ENCODE measurements at regions not wholly inside any gene's neighbourhood (a gene's known extent, or its start where the extent isn't known, plus 50 kb on each side); places are given as distances from the start of the nearest gene placed in this dataset.

DNA sequence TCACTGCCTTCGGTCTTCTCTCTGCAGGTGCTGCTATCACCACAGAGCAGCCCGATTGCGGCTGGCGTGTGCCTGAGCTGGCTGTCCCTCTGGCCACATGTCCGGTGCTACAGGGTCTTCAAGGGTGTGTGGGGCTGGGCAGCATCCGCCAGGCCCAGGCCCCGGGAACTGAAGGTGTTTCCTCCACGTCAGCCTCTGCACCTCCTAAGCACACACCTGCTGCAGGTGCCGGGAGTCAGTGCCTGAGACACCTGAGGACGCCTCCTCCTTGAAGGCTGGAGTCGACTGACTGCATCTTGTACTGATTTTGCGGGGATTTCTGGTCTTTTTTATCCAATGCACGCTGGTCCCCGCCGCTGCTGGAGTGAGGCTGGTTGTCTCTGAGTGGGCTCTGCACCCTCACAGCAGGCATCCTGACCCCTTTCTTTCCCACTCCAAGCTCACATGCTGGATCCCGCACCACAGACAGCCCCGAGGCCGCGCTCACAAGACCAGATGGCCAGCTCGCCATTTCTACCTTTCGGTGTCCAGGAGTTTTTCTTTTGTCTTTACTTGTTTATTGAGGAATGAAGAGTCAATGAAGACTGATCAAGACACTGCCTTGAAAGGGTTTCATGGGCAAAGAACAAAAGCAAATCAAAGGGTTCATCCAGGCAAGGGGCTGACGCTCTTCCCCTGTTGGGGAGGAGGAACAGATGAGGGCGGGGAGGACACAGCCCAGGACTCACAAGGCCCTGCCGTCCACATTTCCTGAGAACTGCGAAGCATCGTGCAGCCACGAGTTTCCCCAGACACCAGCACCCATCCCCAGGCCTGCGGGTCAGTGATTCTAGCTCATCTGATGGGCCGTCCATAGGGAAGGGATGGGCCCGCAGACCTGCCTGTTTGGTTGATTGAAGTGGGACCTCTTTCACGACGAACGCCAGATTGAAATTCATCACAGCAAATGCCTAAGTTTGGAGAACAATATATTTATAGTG is 203.8 kb upstream of the SOX1 start:
- no peak overlapping the region for H3K9ac ChIP-seq (ENCODE audit: low read length)
- peaks cover 10% of the 10 kb centered on the region for H3K4me1 ChIP-seq (ENCODE audit: control insufficient read depth, insufficient read depth, low read length)
- H3K27me3 ChIP-seq (ENCODE audit: control insufficient read depth, insufficient read depth, low read length): peaks cover 4% of the 10 kb centered on the region; the same call in 1 of the 2 replicates
- H3K4me3 ChIP-seq (ENCODE audit: low read depth, low read length): no peak overlapping the region
- H3K9me3 ChIP-seq (ENCODE audit: control insufficient read depth, insufficient read depth, low read depth, low read length): peaks cover 4% of the 10 kb centered on the region; the same call in 1 of the 2 replicates
- H3K36me3 ChIP-seq (ENCODE audit: control insufficient read depth, insufficient read depth, low read length): no peaks in the 10 kb centered on the region
- no peak overlapping the region for H3K27ac ChIP-seq (ENCODE audit: low read depth, low read length)

DNA sequence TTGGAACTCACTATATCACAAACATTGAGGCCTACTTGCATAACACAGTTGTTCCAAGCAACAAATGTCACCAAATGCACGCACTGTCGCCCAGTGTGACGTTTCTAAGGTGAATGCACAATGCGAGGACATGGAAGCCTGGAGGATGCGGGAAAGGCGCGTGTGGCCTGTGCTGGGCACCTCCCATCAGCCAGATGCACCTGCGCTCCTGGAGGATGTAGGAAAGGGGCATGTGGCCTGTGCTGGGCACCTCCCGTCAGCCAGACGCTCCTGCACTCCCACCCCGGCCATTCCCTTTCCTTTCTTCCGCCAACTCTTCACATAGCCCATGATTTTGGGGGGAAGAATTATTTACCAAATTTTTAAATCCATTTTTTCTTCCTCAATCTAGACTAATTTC is 202.4 kb upstream of the SOX1 start:
- Histone ChIP-seq H3K4me3 (ENCODE audit: low read depth, low read length) (no peak overlapping the region), H3K27ac (ENCODE audit: low read depth, low read length) (no peak overlapping the region), H3K36me3 (ENCODE audit: control insufficient read depth, insufficient read depth, low read length) (no peaks in the 10 kb centered on the region), H3K9ac (ENCODE audit: low read length) (no peak overlapping the region), H3K27me3 (ENCODE audit: control insufficient read depth, insufficient read depth, low read length) (peaks cover 8% of the 10 kb centered on the region; the same call in 1 of the 2 replicates), H3K9me3 (ENCODE audit: control insufficient read depth, insufficient read depth, low read depth, low read length) (peaks cover 4% of the 10 kb centered on the region; the same call in 1 of the 2 replicates), H3K4me1 (ENCODE audit: control insufficient read depth, insufficient read depth, low read length) (peaks cover 4% of the 10 kb centered on the region)

DNA sequence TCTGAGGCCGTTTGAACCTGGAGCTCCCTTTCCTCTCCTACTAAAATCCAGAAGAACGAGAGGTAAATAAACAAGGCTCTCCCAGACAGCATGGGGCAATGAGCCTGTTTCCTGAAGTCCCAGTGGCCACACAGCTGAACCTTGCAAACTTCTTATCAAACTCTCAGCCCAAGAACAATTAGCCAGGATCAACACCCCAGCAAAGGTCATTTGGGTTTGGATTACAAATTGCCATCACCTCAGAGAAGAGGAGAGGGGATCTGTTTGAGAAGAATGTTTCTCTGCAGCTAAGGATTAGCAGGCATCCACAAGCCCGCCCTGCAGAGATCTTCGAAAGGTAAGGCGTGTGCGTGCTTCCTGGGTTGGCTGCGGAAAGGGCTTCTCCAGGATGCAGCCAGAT is 201.9 kb upstream of the SOX1 start:
- no peak overlapping the region for H3K9ac ChIP-seq (ENCODE audit: low read length)
- no peaks in the 10 kb centered on the region for H3K4me1 ChIP-seq (ENCODE audit: control insufficient read depth, insufficient read depth, low read length)
- no peak overlapping the region for H3K4me3 ChIP-seq (ENCODE audit: low read depth, low read length)
- peaks cover 8% of the 10 kb centered on the region; the same call in 1 of the 2 replicates for H3K27me3 ChIP-seq (ENCODE audit: control insufficient read depth, insufficient read depth, low read length)
- H3K9me3 ChIP-seq (ENCODE audit: control insufficient read depth, insufficient read depth, low read depth, low read length): peaks cover 4% of the 10 kb centered on the region; the same call in 1 of the 2 replicates
- H3K27ac ChIP-seq (ENCODE audit: low read depth, low read length): no peak overlapping the region
- H3K36me3 ChIP-seq (ENCODE audit: control insufficient read depth, insufficient read depth, low read length): no peaks in the 10 kb centered on the region

DNA sequence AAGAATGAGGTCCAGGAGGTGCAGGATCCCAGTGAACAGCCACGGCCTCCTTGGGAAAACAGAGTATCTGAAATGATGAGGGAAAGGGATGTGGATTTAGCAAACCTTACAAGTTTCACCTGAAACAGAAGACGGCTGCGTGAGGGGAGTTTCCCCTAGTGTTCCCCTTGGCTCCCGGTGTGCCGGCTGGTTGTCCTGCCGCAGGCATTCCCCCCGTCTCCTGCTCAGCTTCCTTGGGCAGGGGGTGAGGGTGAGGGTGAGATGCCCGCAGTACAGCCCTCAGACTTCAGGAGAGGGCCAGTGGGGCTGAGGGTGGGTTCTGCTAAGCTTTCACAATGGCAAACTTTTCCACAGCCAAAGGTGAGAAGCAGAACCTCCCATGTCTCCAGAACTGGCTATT is 201.1 kb upstream of the SOX1 start:
- H3K9ac ChIP-seq (ENCODE audit: low read length): no peak overlapping the region
- H3K36me3 ChIP-seq (ENCODE audit: control insufficient read depth, insufficient read depth, low read length): no peaks in the 10 kb centered on the region
- H3K27me3 ChIP-seq (ENCODE audit: control insufficient read depth, insufficient read depth, low read length): peaks cover 8% of the 10 kb centered on the region; the same call in 1 of the 2 replicates
- H3K4me1 ChIP-seq (ENCODE audit: control insufficient read depth, insufficient read depth, low read length): no peaks in the 10 kb centered on the region
- no peak overlapping the region for H3K4me3 ChIP-seq (ENCODE audit: low read depth, low read length)
- no peak overlapping the region for H3K27ac ChIP-seq (ENCODE audit: low read depth, low read length)
- peaks cover 4% of the 10 kb centered on the region; the same call in 1 of the 2 replicates for H3K9me3 ChIP-seq (ENCODE audit: control insufficient read depth, insufficient read depth, low read depth, low read length)

DNA sequence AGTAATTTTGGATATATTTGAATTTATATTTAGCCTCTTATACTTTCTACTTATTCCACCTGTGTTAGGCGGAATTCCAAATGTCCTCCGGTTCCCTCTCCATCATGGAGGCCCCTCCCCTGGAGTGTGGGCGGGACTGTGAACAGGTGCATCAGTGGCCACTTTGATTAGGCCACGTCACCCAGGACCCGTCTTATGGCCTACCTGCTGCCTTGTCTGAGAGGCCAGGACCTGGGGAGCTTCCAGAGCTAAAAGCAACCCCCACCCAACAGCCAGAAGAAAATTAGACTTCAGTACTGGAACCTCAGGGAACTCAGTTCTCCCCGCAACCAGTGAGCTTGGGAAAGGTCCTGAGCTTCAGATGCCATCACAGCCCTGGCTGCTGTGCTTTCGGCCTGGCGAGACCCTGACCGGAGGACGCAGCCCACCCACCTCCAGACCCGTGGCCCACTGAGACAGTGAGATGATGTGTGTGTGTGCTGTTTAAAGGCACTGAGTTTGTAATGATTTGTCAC is 200.2 kb upstream of the SOX1 start:
- peaks cover 4% of the 10 kb centered on the region; the same call in 1 of the 2 replicates for H3K9me3 ChIP-seq (ENCODE audit: control insufficient read depth, insufficient read depth, low read depth, low read length)
- peaks cover 9% of the 10 kb centered on the region; the same call in 1 of the 2 replicates for H3K27me3 ChIP-seq (ENCODE audit: control insufficient read depth, insufficient read depth, low read length)
- no peak overlapping the region for H3K27ac ChIP-seq (ENCODE audit: low read depth, low read length)
- no peak overlapping the region for H3K4me3 ChIP-seq (ENCODE audit: low read depth, low read length)
- no peaks in the 10 kb centered on the region for H3K36me3 ChIP-seq (ENCODE audit: control insufficient read depth, insufficient read depth, low read length)
- no peaks in the 10 kb centered on the region for H3K4me1 ChIP-seq (ENCODE audit: control insufficient read depth, insufficient read depth, low read length)
- H3K9ac ChIP-seq (ENCODE audit: low read length): no peak overlapping the region

DNA sequence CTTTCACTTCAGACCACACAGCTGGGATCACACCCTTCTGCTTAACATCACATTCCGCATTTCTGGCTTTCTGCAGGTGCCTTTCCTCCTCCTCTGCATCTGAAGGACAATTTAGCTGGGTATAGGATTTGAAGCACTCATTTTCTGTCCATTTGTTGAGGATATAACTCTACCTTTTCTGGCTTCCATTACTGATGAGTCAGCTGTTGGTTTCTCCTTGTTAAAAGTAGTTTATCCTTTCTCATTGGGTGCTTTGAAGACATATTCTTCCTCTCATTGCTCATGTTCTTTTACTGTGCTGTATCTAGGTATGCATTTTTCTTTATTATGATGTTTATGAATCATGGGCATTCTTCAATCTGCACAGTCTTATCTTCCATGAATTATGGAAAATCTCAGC is 199.3 kb upstream of the SOX1 start:
- Histone ChIP-seq H3K4me1 (ENCODE audit: control insufficient read depth, insufficient read depth, low read length) (no peaks in the 10 kb centered on the region), H3K9ac (ENCODE audit: low read length) (no peak overlapping the region), H3K36me3 (ENCODE audit: control insufficient read depth, insufficient read depth, low read length) (no peaks in the 10 kb centered on the region), H3K4me3 (ENCODE audit: low read depth, low read length) (no peak overlapping the region), H3K27ac (ENCODE audit: low read depth, low read length) (no peak overlapping the region), H3K27me3 (ENCODE audit: control insufficient read depth, insufficient read depth, low read length) (peaks cover 10% of the 10 kb centered on the region; the same call in 1 of the 2 replicates), H3K9me3 (ENCODE audit: control insufficient read depth, insufficient read depth, low read depth, low read length) (peaks cover 4% of the 10 kb centered on the region; the same call in 1 of the 2 replicates)

DNA sequence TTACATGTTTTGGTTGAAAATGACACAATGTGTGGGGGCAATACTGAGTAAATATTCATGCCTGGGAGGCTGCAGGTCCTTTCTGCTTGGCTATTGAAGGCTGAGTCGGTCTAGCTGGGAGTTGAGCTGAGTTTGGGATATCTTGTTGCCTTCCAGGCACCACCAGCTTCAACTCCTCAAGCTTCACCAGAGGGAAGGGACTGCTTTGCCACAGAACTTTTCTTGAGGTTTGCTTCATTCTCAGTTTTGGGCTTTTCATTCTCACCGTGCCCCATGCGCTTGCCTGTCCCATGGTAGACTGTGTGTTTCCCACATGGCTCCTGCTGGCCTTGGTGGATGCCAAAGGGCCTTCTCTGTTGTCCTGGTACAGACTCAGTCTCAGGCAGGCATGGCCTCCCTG is 198.2 kb upstream of the SOX1 start:
- Histone ChIP-seq H3K4me1 (ENCODE audit: control insufficient read depth, insufficient read depth, low read length) (no peaks in the 10 kb centered on the region), H3K27me3 (ENCODE audit: control insufficient read depth, insufficient read depth, low read length) (peaks cover 6% of the 10 kb centered on the region; the same call in 1 of the 2 replicates), H3K27ac (ENCODE audit: low read depth, low read length) (no peak overlapping the region), H3K36me3 (ENCODE audit: control insufficient read depth, insufficient read depth, low read length) (no peaks in the 10 kb centered on the region), H3K9me3 (ENCODE audit: control insufficient read depth, insufficient read depth, low read depth, low read length) (peaks cover 4% of the 10 kb centered on the region; the same call in 1 of the 2 replicates), H3K4me3 (ENCODE audit: low read depth, low read length) (no peak overlapping the region), H3K9ac (ENCODE audit: low read length) (no peak overlapping the region)

DNA sequence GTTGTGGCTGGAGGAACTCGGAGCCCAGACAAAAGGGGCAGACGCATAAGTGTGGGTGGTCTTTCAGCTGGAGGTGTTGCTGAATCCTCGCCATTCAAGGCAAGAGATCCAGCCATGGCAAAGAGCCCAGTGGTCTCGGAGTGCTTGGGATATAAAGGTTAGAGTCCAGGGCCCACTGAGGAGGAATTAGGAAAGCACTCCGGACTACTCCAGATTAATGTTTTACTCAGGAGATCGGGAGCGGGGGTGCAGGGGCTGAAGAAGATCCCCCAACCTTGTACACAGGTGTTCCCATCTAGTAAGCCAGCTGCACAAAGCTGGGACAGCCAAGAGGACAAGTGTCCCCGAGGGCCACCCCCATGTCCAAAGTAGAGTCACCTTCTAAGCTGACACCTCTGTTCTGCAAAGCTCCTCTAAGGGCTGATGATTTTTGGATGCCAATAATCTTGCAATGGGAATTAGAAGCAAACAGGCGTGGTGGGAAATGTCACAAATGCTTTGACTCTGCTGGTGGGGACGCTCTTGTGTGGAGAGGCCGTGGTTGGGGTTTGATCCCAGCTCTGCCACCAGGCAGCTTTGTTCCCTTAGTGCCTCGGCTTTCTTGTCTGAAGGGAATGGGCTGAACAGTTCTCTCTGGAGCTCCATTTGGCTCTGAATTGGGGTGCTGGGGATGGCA is 194.3 kb upstream of the SOX1 start:
- peaks cover 6% of the 10 kb centered on the region; the same call in 1 of the 2 replicates for H3K27me3 ChIP-seq (ENCODE audit: control insufficient read depth, insufficient read depth, low read length)
- no peak overlapping the region for H3K4me3 ChIP-seq (ENCODE audit: low read depth, low read length)
- H3K9me3 ChIP-seq (ENCODE audit: control insufficient read depth, insufficient read depth, low read depth, low read length): peaks cover 2% of the 10 kb centered on the region; the same call in 1 of the 2 replicates
- no peaks in the 10 kb centered on the region for H3K36me3 ChIP-seq (ENCODE audit: control insufficient read depth, insufficient read depth, low read length)
- no peak overlapping the region for H3K9ac ChIP-seq (ENCODE audit: low read length)
- H3K27ac ChIP-seq (ENCODE audit: low read depth, low read length): no peak overlapping the region
- H3K4me1 ChIP-seq (ENCODE audit: control insufficient read depth, insufficient read depth, low read length): no peaks in the 10 kb centered on the region

DNA sequence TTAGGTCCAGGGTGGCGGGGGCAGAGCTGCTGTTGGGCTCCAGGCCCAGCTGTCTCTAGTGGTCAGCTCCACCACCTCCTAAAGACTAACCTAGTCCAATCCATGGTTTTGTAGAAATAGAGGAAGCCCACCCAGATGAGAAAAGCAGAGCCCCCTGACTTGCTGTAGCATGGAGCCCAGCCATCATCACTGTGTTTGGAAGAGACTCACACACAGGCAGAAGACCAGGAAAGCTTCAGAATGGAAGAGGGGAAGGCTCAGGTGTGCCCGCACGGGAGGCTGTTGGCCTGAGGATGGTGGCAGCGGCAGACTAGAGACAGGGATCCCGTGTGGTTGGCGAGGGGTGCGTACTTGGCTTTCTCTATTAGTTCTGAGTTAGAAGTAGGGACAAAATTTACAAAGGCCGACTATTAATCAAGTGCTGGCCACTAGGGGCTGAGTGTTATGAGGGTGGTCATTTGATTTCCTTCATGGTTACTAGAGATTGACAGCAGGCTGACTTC is 193.2 kb upstream of the SOX1 start:
- H3K27me3 ChIP-seq (ENCODE audit: control insufficient read depth, insufficient read depth, low read length): peaks cover 6% of the 10 kb centered on the region; the same call in 1 of the 2 replicates
- no peaks in the 10 kb centered on the region for H3K9me3 ChIP-seq (ENCODE audit: control insufficient read depth, insufficient read depth, low read depth, low read length)
- H3K4me1 ChIP-seq (ENCODE audit: control insufficient read depth, insufficient read depth, low read length): no peaks in the 10 kb centered on the region
- no peak overlapping the region for H3K4me3 ChIP-seq (ENCODE audit: low read depth, low read length)
- no peak overlapping the region for H3K9ac ChIP-seq (ENCODE audit: low read length)
- H3K27ac ChIP-seq (ENCODE audit: low read depth, low read length): no peak overlapping the region
- no peaks in the 10 kb centered on the region for H3K36me3 ChIP-seq (ENCODE audit: control insufficient read depth, insufficient read depth, low read length)

DNA sequence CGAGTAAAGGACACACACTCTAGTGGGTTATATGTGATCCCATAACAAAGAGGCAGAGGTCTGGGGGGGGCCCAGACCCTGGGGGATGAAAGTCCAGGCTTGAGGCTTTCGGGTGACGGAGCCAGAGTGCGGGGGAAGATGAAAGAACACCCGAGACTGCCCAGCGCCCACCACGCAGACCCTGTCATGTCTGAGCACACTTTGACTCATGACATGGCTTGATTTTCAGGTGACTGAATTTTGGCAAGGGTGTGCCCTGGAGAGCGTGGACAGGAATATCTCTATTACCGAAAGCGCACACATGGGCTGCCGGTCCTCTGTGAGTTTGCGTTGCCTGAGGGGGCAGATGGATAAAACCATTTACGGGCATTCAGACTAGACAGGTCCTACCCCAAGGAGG is 192.0 kb upstream of the SOX1 start:
- H3K27me3 ChIP-seq (ENCODE audit: control insufficient read depth, insufficient read depth, low read length): peaks cover 2% of the 10 kb centered on the region; the same call in 1 of the 2 replicates
- H3K4me1 ChIP-seq (ENCODE audit: control insufficient read depth, insufficient read depth, low read length): no peaks in the 10 kb centered on the region
- no peak overlapping the region for H3K9ac ChIP-seq (ENCODE audit: low read length)
- no peak overlapping the region for H3K27ac ChIP-seq (ENCODE audit: low read depth, low read length)
- no peaks in the 10 kb centered on the region for H3K9me3 ChIP-seq (ENCODE audit: control insufficient read depth, insufficient read depth, low read depth, low read length)
- H3K36me3 ChIP-seq (ENCODE audit: control insufficient read depth, insufficient read depth, low read length): no peaks in the 10 kb centered on the region
- no peak overlapping the region for H3K4me3 ChIP-seq (ENCODE audit: low read depth, low read length)

All from HUES6 (cell line).